H1 (cell line): ENCODE measurements at regions not wholly inside any gene's neighbourhood (a gene's known extent, or its start where the extent isn't known, plus 50 kb on each side); places are given as distances from the start of the nearest gene placed in this dataset.

Experiments
- ASH2L ChIP-seq: fragments of 200-600, 300-600 bp; sonication (generic); IDR thresholded peaks from one replicate; pipeline ENCODE4 v1.7.1; 2017; ENCODE audit warnings: low read length
- CHD1 ChIP-seq: IDR thresholded peaks from 2 replicates; pipeline ENCODE4 v1.6.1; 2012; ENCODE audit warnings: low read depth, low read length, improper control_type of control experiment
- EGR1 ChIP-seq: IDR thresholded peaks from 2 replicates; pipeline ENCODE4 v1.6.1; 2011; ENCODE audit warnings: low read depth, low read length, borderline replicate concordance
- RFX5 ChIP-seq: IDR thresholded peaks from 2 replicates; pipeline ENCODE4 v1.6.1; 2011; ENCODE audit warnings: low read depth, low read length, improper control_type of control experiment, borderline replicate concordance
- SP1 ChIP-seq: IDR thresholded peaks from 2 replicates; pipeline ENCODE4 v1.6.1; 2011; ENCODE audit warnings: low read depth, low read length
- ZNF274 ChIP-seq: IDR thresholded peaks from 2 replicates; pipeline ENCODE4 v1.7.0; 2012; ENCODE audit warnings: low read length, borderline replicate concordance; ENCODE audit errors: extremely low read depth

GRCh38 chr6:14799928-14800327, 445.9 kb upstream of the JARID2 start (continued):
- TF ChIP-seq SP1 (peak; percentile 68; the same call in 1 of the 2 replicates), RFX5 (no peak), ZNF274 (no peak), ASH2L (no peak), EGR1 (no peak), CHD1 (no peak)
